ENCODE measurements at regions not wholly inside any gene's neighbourhood (a gene's known extent, or its start where the extent isn't known, plus 50 kb on each side); places are given as distances from the start of the nearest gene placed in this dataset.

DNA sequence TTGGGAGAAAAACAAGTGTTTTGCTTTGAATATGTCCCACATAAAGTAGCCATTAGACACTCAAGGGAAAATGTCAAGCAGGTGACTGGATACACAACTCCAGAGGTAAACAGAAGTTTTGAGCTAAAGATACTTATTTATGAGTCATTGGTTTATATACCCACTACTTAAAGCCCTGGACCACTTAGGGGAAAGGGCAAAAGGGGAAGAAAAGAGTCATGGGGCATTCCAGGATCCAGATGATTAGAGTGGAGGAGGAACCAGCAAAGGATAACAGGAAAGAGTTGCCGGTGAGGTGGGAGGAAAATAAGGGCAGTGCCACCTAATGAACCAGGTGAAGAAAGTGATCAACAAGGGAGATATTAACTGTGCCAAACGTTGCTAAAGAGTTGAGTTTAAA is 254.2 kb upstream of the NR4A3 start:
- Histone ChIP-seq H3K9me3 (ENCODE audit: control insufficient read depth in 4 of 4, insufficient read depth in 3 of 4, low read length in 3 of 4) (peaks cover 0 to 2% (median 0%) of the 10 kb centered on the region in 4 donors), H3K27me3 (ENCODE audit: control insufficient read depth in 3 of 3, insufficient read depth in 3 of 3, low read length in 2 of 3) (peaks cover 0 to 1% (median 0%) of the 10 kb centered on the region in 3 donors), H3K4me1 (ENCODE audit: control insufficient read depth in 5 of 5, insufficient read depth in 5 of 5, low read length in 5 of 5) (peaks cover 0 to 4% (median 0%) of the 10 kb centered on the region in 5 donors), H3K4me3 (no peak overlapping the region), H3K9ac (ENCODE audit: insufficient read depth in 1 of 2, low read length in 2 of 2) (no peak overlapping the region), H3K36me3 (ENCODE audit: control insufficient read depth in 4 of 4, insufficient read depth in 4 of 4, low read length in 4 of 4) (no peaks in the 10 kb centered on the region), H3K27ac (ENCODE audit: low read depth in 1 of 2, low read length in 1 of 2) (no peak overlapping the region)
- no peak for ATAC-seq (ENCODE audit: insufficient read depth, low FRiP score)
- DNase-seq = no peak
- WGBS, 2 donors = 45 to 49% methylated on average over 2 of the region's 2 CpGs
- TF ChIP-seq, protein P1, sequence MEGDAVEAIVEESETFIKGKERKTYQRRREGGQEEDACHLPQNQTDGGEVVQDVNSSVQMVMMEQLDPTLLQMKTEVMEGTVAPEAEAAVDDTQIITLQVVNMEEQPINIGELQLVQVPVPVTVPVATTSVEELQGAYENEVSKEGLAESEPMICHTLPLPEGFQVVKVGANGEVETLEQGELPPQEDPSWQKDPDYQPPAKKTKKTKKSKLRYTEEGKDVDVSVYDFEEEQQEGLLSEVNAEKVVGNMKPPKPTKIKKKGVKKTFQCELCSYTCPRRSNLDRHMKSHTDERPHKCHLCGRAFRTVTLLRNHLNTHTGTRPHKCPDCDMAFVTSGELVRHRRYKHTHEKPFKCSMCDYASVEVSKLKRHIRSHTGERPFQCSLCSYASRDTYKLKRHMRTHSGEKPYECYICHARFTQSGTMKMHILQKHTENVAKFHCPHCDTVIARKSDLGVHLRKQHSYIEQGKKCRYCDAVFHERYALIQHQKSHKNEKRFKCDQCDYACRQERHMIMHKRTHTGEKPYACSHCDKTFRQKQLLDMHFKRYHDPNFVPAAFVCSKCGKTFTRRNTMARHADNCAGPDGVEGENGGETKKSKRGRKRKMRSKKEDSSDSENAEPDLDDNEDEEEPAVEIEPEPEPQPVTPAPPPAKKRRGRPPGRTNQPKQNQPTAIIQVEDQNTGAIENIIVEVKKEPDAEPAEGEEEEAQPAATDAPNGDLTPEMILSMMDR (IDR thresholded peaks at IDR 0.05; ENCODE audit: control extremely low read depth, extremely low read depth) = no peak

DNA sequence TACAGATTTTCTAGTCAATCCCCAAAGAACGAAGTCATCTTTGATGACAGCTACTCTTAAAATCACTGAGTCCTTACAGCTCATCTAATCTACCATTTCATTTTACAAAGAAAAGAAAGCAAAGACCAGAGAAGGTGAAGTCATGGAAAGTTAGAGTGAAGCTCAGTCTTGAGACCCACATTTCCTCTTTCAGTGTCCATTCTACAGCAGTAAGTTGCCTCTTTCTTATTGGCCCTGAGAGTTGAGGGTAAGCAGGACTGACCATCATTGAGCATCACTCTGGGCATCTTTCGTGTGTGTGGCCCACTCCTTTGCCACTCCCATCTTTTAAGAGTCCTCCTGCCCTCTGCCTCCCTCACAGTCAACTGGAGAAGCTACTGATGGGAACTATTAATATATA is 251.8 kb upstream of the NR4A3 start:
- TF ChIP-seq, protein P1 (IDR thresholded peaks at IDR 0.05; ENCODE audit: control extremely low read depth, extremely low read depth) = no peak
- ATAC-seq (ENCODE audit: insufficient read depth, low FRiP score) = no peak
- no peak overlapping the region for H3K4me3 ChIP-seq
- no peaks in the 10 kb centered on the region for H3K9me3 ChIP-seq (ENCODE audit: control insufficient read depth in 4 of 4, insufficient read depth in 3 of 4, low read length in 3 of 4)
- peaks cover 0 to 3% (median 0%) of the 10 kb centered on the region in 3 donors for H3K27me3 ChIP-seq (ENCODE audit: control insufficient read depth in 3 of 3, insufficient read depth in 3 of 3, low read length in 2 of 3)
- no peak overlapping the region for H3K9ac ChIP-seq (ENCODE audit: insufficient read depth in 1 of 2, low read length in 2 of 2)
- no peak for DNase-seq
- H3K4me1 ChIP-seq (ENCODE audit: control insufficient read depth in 5 of 5, insufficient read depth in 5 of 5, low read length in 5 of 5) = peaks cover 0 to 2% (median 0%) of the 10 kb centered on the region in 5 donors
- WGBS, 2 donors = 85 to 94% methylated on average over 2 of the region's 2 CpGs
- H3K36me3 ChIP-seq (ENCODE audit: control insufficient read depth in 4 of 4, insufficient read depth in 4 of 4, low read length in 4 of 4) = no peaks in the 10 kb centered on the region
- H3K27ac ChIP-seq (ENCODE audit: low read depth in 1 of 2, low read length in 1 of 2) = no peak overlapping the region

DNA sequence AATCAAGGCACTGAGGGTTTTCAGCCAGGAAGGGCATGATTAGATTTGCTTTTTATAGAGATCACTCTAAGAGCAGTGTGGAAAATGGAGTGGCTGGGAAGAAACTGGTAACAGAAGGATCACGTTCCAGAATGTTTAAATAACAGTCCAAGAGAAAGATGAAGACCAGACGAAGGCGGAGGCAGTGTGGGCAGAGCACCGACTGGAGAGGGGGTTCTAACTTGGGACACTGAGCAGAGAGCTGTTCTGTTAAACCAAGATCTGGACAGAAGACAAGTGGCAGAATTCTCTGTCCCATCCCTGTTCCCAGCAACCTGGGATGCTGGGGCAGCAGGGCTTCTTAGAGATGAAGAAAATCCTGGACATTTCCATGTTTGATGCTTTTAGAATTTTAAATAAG is 249.1 kb upstream of the NR4A3 start:
- 74 to 83% methylated on average over 4 of the region's 4 CpGs for WGBS, 2 donors
- DNase-seq = no peak
- Histone ChIP-seq H3K4me3 (no peak overlapping the region), H3K9ac (ENCODE audit: insufficient read depth in 1 of 2, low read length in 2 of 2) (no peak overlapping the region), H3K27me3 (ENCODE audit: control insufficient read depth in 3 of 3, insufficient read depth in 3 of 3, low read length in 2 of 3) (peaks cover 0 to 3% (median 0%) of the 10 kb centered on the region in 3 donors), H3K9me3 (ENCODE audit: control insufficient read depth in 4 of 4, insufficient read depth in 3 of 4, low read length in 3 of 4) (no peaks in the 10 kb centered on the region), H3K27ac (ENCODE audit: low read depth in 1 of 2, low read length in 1 of 2) (no peak overlapping the region), H3K4me1 (ENCODE audit: control insufficient read depth in 5 of 5, insufficient read depth in 5 of 5, low read length in 5 of 5) (no peaks in the 10 kb centered on the region), H3K36me3 (ENCODE audit: control insufficient read depth in 4 of 4, insufficient read depth in 4 of 4, low read length in 4 of 4) (no peaks in the 10 kb centered on the region)
- no peak for ATAC-seq (ENCODE audit: insufficient read depth, low FRiP score)
- TF ChIP-seq, protein P1 (IDR thresholded peaks at IDR 0.05; ENCODE audit: control extremely low read depth, extremely low read depth) = no peak

DNA sequence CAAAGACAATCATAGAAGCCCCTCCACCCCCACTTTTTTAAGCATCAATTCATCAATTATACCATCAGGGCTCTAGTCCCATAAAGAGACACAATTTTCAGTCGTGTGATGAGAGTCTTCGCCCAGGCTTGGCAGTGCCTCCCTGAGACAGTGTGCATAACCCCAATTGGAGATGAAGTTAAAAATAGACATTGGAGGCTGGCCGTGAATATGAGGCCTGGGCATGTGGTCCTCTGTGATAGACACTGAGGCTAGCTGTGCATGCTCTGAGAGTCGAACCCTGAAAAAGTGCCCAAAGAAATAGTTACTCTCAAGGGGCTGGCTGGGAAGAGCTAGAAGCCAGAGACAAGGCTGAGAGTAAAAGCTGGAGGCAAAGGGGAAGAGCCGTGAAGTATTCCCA is 248.6 kb upstream of the NR4A3 start:
- Histone ChIP-seq H3K9ac (ENCODE audit: insufficient read depth in 1 of 2, low read length in 2 of 2) (no peak overlapping the region), H3K27ac (ENCODE audit: low read depth in 1 of 2, low read length in 1 of 2) (no peak overlapping the region), H3K36me3 (ENCODE audit: control insufficient read depth in 4 of 4, insufficient read depth in 4 of 4, low read length in 4 of 4) (no peaks in the 10 kb centered on the region), H3K9me3 (ENCODE audit: control insufficient read depth in 4 of 4, insufficient read depth in 3 of 4, low read length in 3 of 4) (no peaks in the 10 kb centered on the region), H3K27me3 (ENCODE audit: control insufficient read depth in 3 of 3, insufficient read depth in 3 of 3, low read length in 2 of 3) (peaks cover 0 to 3% (median 0%) of the 10 kb centered on the region in 3 donors), H3K4me1 (ENCODE audit: control insufficient read depth in 5 of 5, insufficient read depth in 5 of 5, low read length in 5 of 5) (no peaks in the 10 kb centered on the region), H3K4me3 (no peak overlapping the region)
- ATAC-seq (ENCODE audit: insufficient read depth, low FRiP score) (no peak), DNase-seq (no peak)
- WGBS, 2 donors = 86 to 91% methylated on average over 5 of the region's 5 CpGs
- TF ChIP-seq, protein P1 (IDR thresholded peaks at IDR 0.05; ENCODE audit: control extremely low read depth, extremely low read depth) = no peak
